H9 (cell line): ENCODE measurements at regions not wholly inside any gene's neighbourhood (a gene's known extent, or its start where the extent isn't known, plus 50 kb on each side); places are given as distances from the start of the nearest gene placed in this dataset.

Experiments
- DNase-seq: peaks from one replicate; pipeline ENCODE4 v3.0.0-alpha.2; 2017
- H2AFZ ChIP-seq: one replicate; pipeline ENCODE4 v1.6.1; 2013; ENCODE audit warnings: mild to moderate bottlenecking, low read length, control low read depth, moderate library complexity
- H2AK5ac ChIP-seq: 2 replicates; pipeline ENCODE4 v1.6.1; 2013; ENCODE audit warnings: low read length, control low read depth, mixed read lengths; ENCODE audit not compliant: insufficient read length
- H2BK120ac ChIP-seq: one replicate; pipeline ENCODE4 v1.6.1; 2013; ENCODE audit warnings: low read depth, mild to moderate bottlenecking, low read length, control low read depth, inconsistent platforms; ENCODE audit not compliant: poor library complexity, severe bottlenecking
- H2BK12ac ChIP-seq: 2 replicates; pipeline ENCODE4 v1.6.1; 2013; ENCODE audit warnings: low read length, control low read depth, mixed read lengths, low read depth; ENCODE audit not compliant: insufficient read length
- H2BK15ac ChIP-seq: 2 replicates; pipeline ENCODE4 v1.6.1; 2013; ENCODE audit warnings: low read depth, low read length, control low read depth
- H2BK20ac ChIP-seq: one replicate; pipeline ENCODE4 v1.6.1; 2013; ENCODE audit warnings: low read depth, mild to moderate bottlenecking, low read length, control low read depth, inconsistent platforms; ENCODE audit not compliant: poor library complexity, severe bottlenecking
- H2BK5ac ChIP-seq: 2 replicates; pipeline ENCODE4 v1.6.1; 2013; ENCODE audit warnings: low read length, control low read depth, mixed read lengths; ENCODE audit not compliant: insufficient read length
- H3K14ac ChIP-seq: 2 replicates; pipeline ENCODE4 v1.6.1; 2013; ENCODE audit warnings: low read length, control low read depth; ENCODE audit not compliant: insufficient read depth
- H3K18ac ChIP-seq: 2 replicates; pipeline ENCODE4 v1.6.1; 2013; ENCODE audit warnings: low read depth, mild to moderate bottlenecking, mixed read lengths, low read length, control low read depth; ENCODE audit not compliant: insufficient read length
- H3K23ac ChIP-seq: 2 replicates; pipeline ENCODE4 v1.6.1; 2013; ENCODE audit warnings: low read length, control low read depth, mixed read lengths, low read depth; ENCODE audit not compliant: insufficient read length
- H3K23me2 ChIP-seq: 2 replicates; pipeline ENCODE4 v1.6.1; 2013; ENCODE audit warnings: low read depth, mild to moderate bottlenecking, mixed read lengths, low read length, control low read depth; ENCODE audit not compliant: insufficient read length, poor library complexity, severe bottlenecking
- H3K27ac ChIP-seq: 2 replicates; pipeline ENCODE4 v1.5.1; 2013; ENCODE audit warnings: low read length, control low read depth, mixed read lengths, low read depth; ENCODE audit not compliant: insufficient read length
- H3K27me3 ChIP-seq: 2 replicates; pipeline ENCODE4 v1.6.1; 2013; ENCODE audit warnings: low read length, control low read depth, inconsistent platforms; ENCODE audit not compliant: insufficient read depth
- H3K4ac ChIP-seq: 2 replicates; pipeline ENCODE4 v1.6.1; 2013; ENCODE audit warnings: low read depth, mild to moderate bottlenecking, control low read depth, inconsistent platforms, low read length, moderate library complexity
- H3K4me1 ChIP-seq: 2 replicates; pipeline ENCODE4 v1.6.1; 2013; ENCODE audit warnings: low read length, control low read depth, inconsistent platforms; ENCODE audit not compliant: insufficient read depth
- H3K4me2 ChIP-seq: 2 replicates; pipeline ENCODE4 v1.6.1; 2013; ENCODE audit warnings: low read length, control low read depth, mixed read lengths; ENCODE audit not compliant: insufficient read length, insufficient read depth
- H3K56ac ChIP-seq: 2 replicates; pipeline ENCODE4 v1.6.1; 2013; ENCODE audit warnings: low read depth, mild to moderate bottlenecking, mixed read lengths, low read length, control low read depth; ENCODE audit not compliant: insufficient read length
- H3K79me1 ChIP-seq: 2 replicates; pipeline ENCODE4 v1.6.1; 2013; ENCODE audit warnings: low read depth, mild to moderate bottlenecking, moderate library complexity, low read length, control low read depth, inconsistent platforms; ENCODE audit not compliant: insufficient read depth, poor library complexity, severe bottlenecking
- H3K79me2 ChIP-seq: 2 replicates; pipeline ENCODE4 v1.6.1; 2013; ENCODE audit warnings: low read length, control low read depth, inconsistent platforms; ENCODE audit not compliant: insufficient read depth
- H3K9ac ChIP-seq: 2 replicates; pipeline ENCODE4 v1.6.1; 2013; ENCODE audit warnings: low read length, control low read depth, mixed read lengths; ENCODE audit not compliant: insufficient read length; ENCODE audit errors: extremely low read depth
- H3K9me3 ChIP-seq: one replicate; pipeline ENCODE4 v1.6.1; 2013; ENCODE audit warnings: low read depth, low read length, inconsistent platforms; ENCODE audit not compliant: control insufficient read depth
- H3T11ph ChIP-seq: one replicate; pipeline ENCODE4 v1.6.1; 2013; ENCODE audit warnings: mild to moderate bottlenecking, low read length, control low read depth, inconsistent platforms
- H4K20me1 ChIP-seq: one replicate; pipeline ENCODE4 v1.6.1; 2013; ENCODE audit not compliant: control insufficient read depth, insufficient read length, insufficient read depth
- H4K5ac ChIP-seq: 2 replicates; pipeline ENCODE4 v1.6.1; 2013; ENCODE audit warnings: low read depth, mild to moderate bottlenecking, mixed read lengths, low read length, control low read depth; ENCODE audit not compliant: insufficient read length
- H4K8ac ChIP-seq: replicated peaks from 2 replicates; pipeline ENCODE4 v1.6.1; 2013; ENCODE audit warnings: low read length, control low read depth, mixed read lengths, low read depth; ENCODE audit not compliant: insufficient read length
- H4K91ac ChIP-seq: 2 replicates; pipeline ENCODE4 v1.6.1; 2013; ENCODE audit warnings: low read depth, mild to moderate bottlenecking, moderate library complexity, mixed read lengths, low read length, control low read depth; ENCODE audit not compliant: insufficient read length
- H3K27ac Mint-ChIP-seq, 3 experiments: 2 replicates in 2 of 3; 3 replicates in 1 of 3; pipeline ENCODE4 v1.8.0; 2020 to 2021; ENCODE audit warnings: mixed read lengths in 3 of 3, mild to moderate bottlenecking in 1 of 3, moderate library complexity in 1 of 3
- H3K27me3 Mint-ChIP-seq: 2 replicates; pipeline ENCODE4 v1.8.0; 2021; ENCODE audit warnings: low read depth, mild to moderate bottlenecking, moderate library complexity, mixed read lengths
- H3K36me3 Mint-ChIP-seq, 3 experiments: 2 replicates in 2 of 3; 3 replicates in 1 of 3; pipeline ENCODE4 v1.8.0; 2020 to 2021; ENCODE audit warnings: low read depth in 3 of 3, mixed read lengths in 3 of 3; ENCODE audit not compliant: insufficient read depth in 1 of 3
- H3K4me1 Mint-ChIP-seq, 2 experiments: 2 replicates each; pipeline ENCODE4 v1.8.0; 2020; ENCODE audit warnings: mixed read lengths in 2 of 2
- H3K4me3 Mint-ChIP-seq, 2 experiments: 2 replicates in 1 of 2; 3 replicates in 1 of 2; pipeline ENCODE4 v1.8.0; 2020 to 2021; ENCODE audit warnings: mild to moderate bottlenecking in 2 of 2, mixed read lengths in 2 of 2, moderate library complexity in 1 of 2
- H3K9me3 Mint-ChIP-seq, 2 experiments: 2 replicates in 1 of 2; 3 replicates in 1 of 2; pipeline ENCODE4 v1.8.0; 2020; ENCODE audit warnings: mild to moderate bottlenecking in 2 of 2, mixed read lengths in 2 of 2, moderate library complexity in 1 of 2
- WGBS: extraction: QIAGEN DNeasy Blood & Tissue Kit; methylation state at CpG from one replicate; pipeline ENCODE4 v1.1.7; 2013; ENCODE audit warnings: missing lambda C conversion rate, low lambda C conversion rate, mixed read lengths; ENCODE audit not compliant: insufficient read length; ENCODE audit errors: extremely low coverage; 5-methylcytosine and 5-hydroxymethylcytosine counted together
- TF ChIP-seq, protein P1 (sequence below): fragments of 200-600 bp; sonication (generic); conservative IDR thresholded peaks from 3 replicates; pipeline ENCODE4 v1.8.0; 2021; ENCODE audit warnings: antibody characterized with exemption, mild to moderate bottlenecking

DNA sequence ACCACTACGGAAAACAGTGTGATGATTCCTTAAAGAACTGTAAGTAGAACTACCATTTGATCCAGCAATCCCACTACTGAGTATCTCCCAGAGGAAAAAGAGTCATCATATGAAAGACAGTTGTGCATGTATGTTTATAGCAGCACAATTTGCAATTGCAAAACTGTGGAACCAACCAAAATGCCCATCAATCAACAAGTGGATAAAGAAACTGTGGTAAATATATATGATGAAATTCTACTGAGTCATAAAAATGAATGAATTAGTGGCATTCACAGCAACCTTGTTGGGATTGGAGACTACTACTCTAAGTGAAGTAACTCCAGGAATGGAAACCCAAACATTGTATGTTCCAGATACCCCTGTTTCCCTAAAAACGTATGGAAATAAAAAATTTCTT is 337.0 kb upstream of the PTBP2 start:
- TF ChIP-seq, protein P1, sequence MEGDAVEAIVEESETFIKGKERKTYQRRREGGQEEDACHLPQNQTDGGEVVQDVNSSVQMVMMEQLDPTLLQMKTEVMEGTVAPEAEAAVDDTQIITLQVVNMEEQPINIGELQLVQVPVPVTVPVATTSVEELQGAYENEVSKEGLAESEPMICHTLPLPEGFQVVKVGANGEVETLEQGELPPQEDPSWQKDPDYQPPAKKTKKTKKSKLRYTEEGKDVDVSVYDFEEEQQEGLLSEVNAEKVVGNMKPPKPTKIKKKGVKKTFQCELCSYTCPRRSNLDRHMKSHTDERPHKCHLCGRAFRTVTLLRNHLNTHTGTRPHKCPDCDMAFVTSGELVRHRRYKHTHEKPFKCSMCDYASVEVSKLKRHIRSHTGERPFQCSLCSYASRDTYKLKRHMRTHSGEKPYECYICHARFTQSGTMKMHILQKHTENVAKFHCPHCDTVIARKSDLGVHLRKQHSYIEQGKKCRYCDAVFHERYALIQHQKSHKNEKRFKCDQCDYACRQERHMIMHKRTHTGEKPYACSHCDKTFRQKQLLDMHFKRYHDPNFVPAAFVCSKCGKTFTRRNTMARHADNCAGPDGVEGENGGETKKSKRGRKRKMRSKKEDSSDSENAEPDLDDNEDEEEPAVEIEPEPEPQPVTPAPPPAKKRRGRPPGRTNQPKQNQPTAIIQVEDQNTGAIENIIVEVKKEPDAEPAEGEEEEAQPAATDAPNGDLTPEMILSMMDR: no peak
- H3K36me3 Mint-ChIP-seq: peaks cover 0 to 7% (median 4%) of the 10 kb centered on the region in 3 experiments; a peak in 4 of 7 replicates
- H4K20me1 ChIP-seq: no peaks in the 10 kb centered on the region

More for the DNA sequence above, 337.0 kb upstream of the PTBP2 start:
- Histone ChIP-seq H2BK5ac (no peak overlapping the region), H2BK15ac (no peak overlapping the region), H3K14ac (no peak overlapping the region), H3K27me3 (no peaks in the 10 kb centered on the region), H2AK5ac (no peak overlapping the region), H2BK12ac (no peak overlapping the region), H2BK120ac (no peak overlapping the region), H2BK20ac (no peak overlapping the region), H2AFZ (no peak overlapping the region), H3K9me3 (no peaks in the 10 kb centered on the region), H3T11ph (no peak overlapping the region), H3K4me2 (no peak overlapping the region), H4K8ac (no peak overlapping the region), H3K56ac (no peak overlapping the region), H3K79me1 (no peaks in the 10 kb centered on the region), H3K4me1 (no peaks in the 10 kb centered on the region), H4K5ac (no peak overlapping the region), H3K18ac (no peak overlapping the region), H3K23ac (no peak overlapping the region), H3K27ac (no peak overlapping the region), H3K9ac (no peak overlapping the region), H3K4ac (no peak overlapping the region), H3K23me2 (no peaks in the 10 kb centered on the region), H4K91ac (no peak overlapping the region), H3K79me2 (no peaks in the 10 kb centered on the region)
- peaks cover 0 to 3% of the 10 kb centered on the region in 2 experiments; a peak in 1 of 4 replicates for H3K4me1 Mint-ChIP-seq
- no peak overlapping the region for H3K4me3 Mint-ChIP-seq
- no peak overlapping the region for H3K27ac Mint-ChIP-seq
- H3K9me3 Mint-ChIP-seq: peaks cover 11 to 20% of the 10 kb centered on the region in 2 experiments
- no peak for DNase-seq
- WGBS: no CpG with 5 or more reads among the region's 2 CpGs
- no peaks in the 10 kb centered on the region for H3K27me3 Mint-ChIP-seq
